K562 (cell line): ENCODE measurements at regions not wholly inside any gene's neighbourhood (a gene's known extent, or its start where the extent isn't known, plus 50 kb on each side); places are given as distances from the start of the nearest gene placed in this dataset.

ENCODE experiments used
- CTCF ChIP-seq, 3 experiments: IDR thresholded peaks in 2 of 3; conservative IDR thresholded peaks in 1 of 3; 2 replicates each; pipeline ENCODE4 v1.5.1; 2011 to 2012; ENCODE audit warnings: low read length in 3 of 3, mild to moderate bottlenecking in 3 of 3, control low read depth in 2 of 3, improper control_type of control experiment in 1 of 3, inconsistent platforms in 1 of 3, low read depth in 1 of 3, mixed read lengths in 1 of 3, moderate library complexity in 1 of 3; ENCODE audit not compliant: insufficient read depth in 2 of 3
- IRF2 ChIP-seq: sonication (generic); formaldehyde crosslinking; IDR thresholded peaks from 2 replicates; pipeline ENCODE4 v1.8.1; 2022; ENCODE audit warnings: mild to moderate bottlenecking, missing genetic modification reagents
- POLR2AphosphoS5 ChIP-seq: IDR thresholded peaks from 2 replicates; pipeline ENCODE4 v1.6.1; 2011; ENCODE audit warnings: mild to moderate bottlenecking, low read depth, low read length, moderate library complexity; ENCODE audit not compliant: control insufficient read depth, insufficient read depth
- SP2 ChIP-seq: IDR thresholded peaks from 2 replicates; pipeline ENCODE4 v1.6.1; 2011; ENCODE audit warnings: mild to moderate bottlenecking, low read depth, low read length, moderate library complexity; ENCODE audit not compliant: poor library complexity, severe bottlenecking; ENCODE audit errors: extremely low read depth
- TF ChIP-seq, protein P1 (sequence below): fragments of 450-650 bp; conservative IDR thresholded peaks from 2 replicates; pipeline ENCODE4 v1.6.1; 2016; ENCODE audit warnings: missing genetic modification characterization, low read depth, mild to moderate bottlenecking, control low read depth, missing compliant biosample characterization

- TF ChIP-seq CTCF (IDR thresholded peaks at IDR 0.05 in 2 of 3, conservative IDR thresholded peaks at IDR 0.05 in 1 of 3; ENCODE audit: insufficient read depth in 2 of 3, low read depth in 1 of 3, low read length in 3 of 3): no peak
- no peak for TF ChIP-seq IRF2 (CRISPR knock-in tag)
- TF ChIP-seq, protein P1, sequence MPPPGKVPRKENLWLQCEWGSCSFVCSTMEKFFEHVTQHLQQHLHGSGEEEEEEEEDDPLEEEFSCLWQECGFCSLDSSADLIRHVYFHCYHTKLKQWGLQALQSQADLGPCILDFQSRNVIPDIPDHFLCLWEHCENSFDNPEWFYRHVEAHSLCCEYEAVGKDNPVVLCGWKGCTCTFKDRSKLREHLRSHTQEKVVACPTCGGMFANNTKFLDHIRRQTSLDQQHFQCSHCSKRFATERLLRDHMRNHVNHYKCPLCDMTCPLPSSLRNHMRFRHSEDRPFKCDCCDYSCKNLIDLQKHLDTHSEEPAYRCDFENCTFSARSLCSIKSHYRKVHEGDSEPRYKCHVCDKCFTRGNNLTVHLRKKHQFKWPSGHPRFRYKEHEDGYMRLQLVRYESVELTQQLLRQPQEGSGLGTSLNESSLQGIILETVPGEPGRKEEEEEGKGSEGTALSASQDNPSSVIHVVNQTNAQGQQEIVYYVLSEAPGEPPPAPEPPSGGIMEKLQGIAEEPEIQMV (tag): no peak
- TF ChIP-seq SP2: no peak
- no peak for TF ChIP-seq POLR2AphosphoS5
Observed at GRCh38 chr5:129358069-129358468, 102.0 kb upstream of the ADAMTS19 start.
